T-cell (primary cell): ENCODE measurements at regions not wholly inside any gene's neighbourhood (a gene's known extent, or its start where the extent isn't known, plus 50 kb on each side); places are given as distances from the start of the nearest gene placed in this dataset.
"Not testable (repeated sequence)": the region's sequence is repeated elsewhere in the genome, so short reads cannot be mapped to it uniquely, and the experiment has no call there.

Source experiments
- ATAC-seq, 4 experiments: fragments of 200-7000 bp in 3 of 4; fragments of 150-1000 bp in 1 of 4; cut with Tn5 transposase; replicated peaks in 1 of 4; 1 replicate in 3 of 4; 2 replicates in 1 of 4; pipeline ENCODE4 v1.10.0; 2021; ENCODE audit warnings: moderate library complexity in 3 of 4, mild to moderate bottlenecking in 2 of 4, moderate number of reproducible peaks in 1 of 4
- CTCF ChIA-PET, 2 donors: fragments of 300-600 bp; sonication (Branson Sonifier 250); formaldehyde crosslinking; loops; one replicate each; lab custom pipeline; 2022; ENCODE audit warnings: antibody characterized with exemption in 2 of 2; lab: Charles Lee
- POLR2A ChIA-PET, 2 donors: fragments of 300-600 bp; sonication (Branson Sonifier 250); formaldehyde crosslinking; loops; one replicate each; lab custom pipeline; 2022; ENCODE audit warnings: antibody characterized with exemption in 2 of 2; lab: Charles Lee
- DNase-seq, 35 experiments: peaks; one replicate each; pipeline versions ENCODE4 v3.0.0 to v3.0.0-alpha.2; 2013 to 2023
- H3K27ac ChIP-seq: one replicate; pipeline ENCODE4 v1.5.1; 2013; ENCODE audit warnings: low read length
- H3K27me3 ChIP-seq, 2 experiments: replicated peaks in 1 of 2; 1 replicate in 1 of 2; 2 replicates in 1 of 2; pipeline versions ENCODE4 v1.6.1 to v1.7.0; 2013; ENCODE audit warnings: low read length in 1 of 2, mixed read lengths in 1 of 2; ENCODE audit not compliant: control insufficient read depth in 2 of 2, insufficient read depth in 2 of 2; ENCODE audit errors: extremely low read depth in 1 of 2
- H3K36me3 ChIP-seq, 2 donors: 1 replicate in 1 of 2; 2 replicates in 1 of 2; pipeline versions ENCODE4 v1.6.1 to v1.7.0; 2013; ENCODE audit warnings: low read length in 1 of 2; ENCODE audit not compliant: control insufficient read depth in 2 of 2, insufficient read depth in 1 of 2; ENCODE audit errors: extremely low read depth in 1 of 2
- H3K4me1 ChIP-seq, 2 experiments: 1 replicate in 1 of 2; 2 replicates in 1 of 2; pipeline versions ENCODE4 v1.6.1 to v1.7.0; 2013; ENCODE audit warnings: low read length in 2 of 2, mixed read lengths in 1 of 2; ENCODE audit not compliant: insufficient read depth in 2 of 2, control insufficient read depth in 1 of 2; ENCODE audit errors: extremely low read depth in 1 of 2
- H3K4me3 ChIP-seq, 2 donors: 1 replicate in 1 of 2; 2 replicates in 1 of 2; pipeline versions ENCODE4 v1.5.1 to v1.7.0; 2013; ENCODE audit warnings: mild to moderate bottlenecking in 2 of 2, low read length in 1 of 2, moderate library complexity in 1 of 2; ENCODE audit not compliant: control insufficient read depth in 1 of 2; ENCODE audit errors: extremely low read depth in 1 of 2
- H3K9me3 ChIP-seq: 2 replicates; pipeline ENCODE4 v1.7.0; 2013
- H3K27ac Mint-ChIP-seq, 2 donors: one replicate each; pipeline ENCODE4 v1.8.0; 2020 to 2021; ENCODE audit warnings: mild to moderate bottlenecking in 2 of 2, mixed read lengths in 2 of 2
- H3K27me3 Mint-ChIP-seq, 2 donors: one replicate each; pipeline ENCODE4 v1.8.0; 2021 to 2022; ENCODE audit warnings: mixed read lengths in 2 of 2
- H3K36me3 Mint-ChIP-seq: one replicate; pipeline ENCODE4 v1.8.0; 2021; ENCODE audit warnings: mixed read lengths
- H3K4me1 Mint-ChIP-seq, 3 donors: one replicate each; pipeline ENCODE4 v1.8.0; 2020 to 2022; ENCODE audit warnings: mixed read lengths in 3 of 3, mild to moderate bottlenecking in 1 of 3
- H3K4me3 Mint-ChIP-seq, 3 donors: one replicate each; pipeline ENCODE4 v1.8.0; 2020 to 2022; ENCODE audit warnings: mild to moderate bottlenecking in 3 of 3, mixed read lengths in 3 of 3, moderate library complexity in 3 of 3
- H3K9me3 Mint-ChIP-seq, 3 donors: one replicate each; pipeline ENCODE4 v1.8.0; 2020 to 2022; ENCODE audit warnings: mixed read lengths in 3 of 3
- WGBS: methylation state at CpG from one replicate; pipeline ENCODE4 v1.1.5; 2013; ENCODE audit warnings: missing lambda C conversion rate; ENCODE audit not compliant: insufficient coverage; 5-methylcytosine and 5-hydroxymethylcytosine counted together

DNA sequence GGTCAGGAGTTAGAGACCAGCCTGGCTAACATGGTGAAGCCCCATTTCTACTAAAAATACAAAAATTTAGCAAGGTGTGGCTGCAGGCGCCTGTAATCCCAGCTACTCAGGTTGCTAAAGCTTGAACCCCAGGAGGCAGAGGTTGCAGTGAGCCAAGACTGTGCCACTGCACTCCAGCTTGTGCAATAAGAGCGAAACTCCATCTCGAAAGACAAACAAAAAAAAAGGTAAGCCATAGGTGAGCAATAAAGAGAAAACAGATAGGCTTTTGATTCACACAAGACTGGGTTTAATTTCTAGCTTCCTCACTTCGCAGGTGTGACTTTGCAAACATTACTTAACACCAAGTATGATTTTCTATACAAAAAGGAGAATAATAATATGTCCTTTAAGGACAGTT is 72.3 kb upstream of the ACBD5 start:
- 76% methylated on average over 3 of the region's 4 CpGs for WGBS
- no peak overlapping the region for H3K4me3 Mint-ChIP-seq
- no peaks in the 10 kb centered on the region for H3K4me1 ChIP-seq
- ChIA-PET POLR2A (no interaction called here), CTCF (no interaction called here)
- H3K9me3 ChIP-seq = no peaks in the 10 kb centered on the region
- no peak overlapping the region for H3K27ac ChIP-seq
- DNase-seq = no peak
- no peak for ATAC-seq
- H3K4me3 ChIP-seq = no peak overlapping the region
- no peaks in the 10 kb centered on the region for H3K4me1 Mint-ChIP-seq
- H3K36me3 Mint-ChIP-seq = no peaks in the 10 kb centered on the region
- peaks cover 6 to 11% of the 10 kb centered on the region in 2 donors for H3K27me3 Mint-ChIP-seq
- no peaks in the 10 kb centered on the region for H3K27me3 ChIP-seq
- H3K9me3 Mint-ChIP-seq = no peaks in the 10 kb centered on the region
- H3K36me3 ChIP-seq = no peaks in the 10 kb centered on the region
- no peak overlapping the region for H3K27ac Mint-ChIP-seq

DNA sequence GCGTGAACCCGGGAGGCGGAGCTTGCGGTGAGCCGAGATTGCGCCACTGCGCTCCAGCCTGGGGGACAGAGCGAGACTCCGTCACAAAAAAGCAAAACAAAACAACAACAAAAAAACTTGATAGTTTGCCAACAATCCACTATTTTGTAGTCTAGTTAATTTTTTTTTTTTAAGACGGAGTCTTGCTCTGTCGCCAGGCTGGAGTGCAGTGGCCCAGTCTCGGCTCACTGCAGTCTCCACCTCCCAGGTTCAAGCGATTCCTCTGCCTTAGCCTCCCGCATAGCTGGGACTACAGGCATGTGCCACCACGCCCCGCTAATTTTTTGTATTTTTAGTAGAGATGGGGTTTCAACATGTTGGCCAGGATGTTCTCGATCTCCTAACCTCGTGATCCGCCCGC is 71.2 kb upstream of the ACBD5 start:
- H3K4me3 ChIP-seq, H3K9me3 ChIP-seq, H3K27me3 Mint-ChIP-seq, H3K27ac Mint-ChIP-seq, H3K4me3 Mint-ChIP-seq, CTCF ChIA-PET, H3K4me1 ChIP-seq, ATAC-seq, H3K27me3 ChIP-seq, H3K36me3 ChIP-seq, DNase-seq, H3K36me3 Mint-ChIP-seq, H3K4me1 Mint-ChIP-seq, H3K27ac ChIP-seq, H3K9me3 Mint-ChIP-seq, POLR2A ChIA-PET: not testable (repeated sequence)
- WGBS = 97% methylated on average over 10 of the region's 20 CpGs

DNA sequence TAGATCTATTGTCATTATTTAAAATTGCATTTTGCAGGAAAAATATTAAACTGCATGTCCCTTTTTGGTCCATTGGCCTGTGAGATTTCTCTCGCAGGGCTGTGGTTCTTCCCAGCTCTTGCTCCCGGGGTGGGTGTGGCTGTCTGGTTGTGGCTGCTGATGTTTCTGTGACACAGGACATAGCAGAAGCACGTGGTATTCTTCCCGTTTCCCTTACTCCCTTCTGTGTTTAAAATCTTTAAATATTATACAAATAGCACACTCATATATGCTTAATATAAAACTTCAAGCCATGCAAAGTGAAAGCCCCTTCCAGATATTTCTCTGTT is 57.9 kb upstream of the ACBD5 start:
- H3K27ac Mint-ChIP-seq, H3K4me3 ChIP-seq, H3K36me3 Mint-ChIP-seq, H3K27ac ChIP-seq, H3K4me1 Mint-ChIP-seq, H3K4me1 ChIP-seq, H3K4me3 Mint-ChIP-seq, ATAC-seq, CTCF ChIA-PET, H3K36me3 ChIP-seq, H3K27me3 ChIP-seq, POLR2A ChIA-PET, H3K9me3 Mint-ChIP-seq, DNase-seq, H3K9me3 ChIP-seq: not testable (repeated sequence)
- no CpG with 5 or more reads among the region's 4 CpGs for WGBS
- H3K27me3 Mint-ChIP-seq = peaks cover 11 to 17% of the 10 kb centered on the region in 2 donors

- H3K27ac Mint-ChIP-seq = no peak overlapping the region
- H3K27ac ChIP-seq = no peak overlapping the region
- H3K4me3 ChIP-seq = no peak overlapping the region
- H3K27me3 ChIP-seq = peaks cover 0 to 3% of the 10 kb centered on the region in 2 experiments
- H3K4me1 ChIP-seq = peaks cover 0 to 2% of the 10 kb centered on the region in 2 experiments
- ChIA-PET POLR2A (interaction anchor here in 1 of 2 donors (0.5 kb wide), 1 partner anchor 19 kb away, joined by 4 read pairs; no protein-coding TSS in a partner anchor), CTCF (no interaction called here)
- H3K36me3 ChIP-seq = no peaks in the 10 kb centered on the region
- H3K4me1 Mint-ChIP-seq = peaks cover 0 to 9% (median 4%) of the 10 kb centered on the region in 3 donors
- no CpG with 5 or more reads among the region's 6 CpGs for WGBS
- peaks cover 11 to 17% of the 10 kb centered on the region in 2 donors for H3K27me3 Mint-ChIP-seq
- no peaks in the 10 kb centered on the region for H3K9me3 ChIP-seq
- DNase-seq = no peak
- no peak for ATAC-seq
- H3K9me3 Mint-ChIP-seq = no peaks in the 10 kb centered on the region
- no peaks in the 10 kb centered on the region for H3K36me3 Mint-ChIP-seq
- H3K4me3 Mint-ChIP-seq = no peak overlapping the region
These were observed 57.4 kb upstream of the ACBD5 start for GRCh38 chr10:27297844-27298521.

DNA sequence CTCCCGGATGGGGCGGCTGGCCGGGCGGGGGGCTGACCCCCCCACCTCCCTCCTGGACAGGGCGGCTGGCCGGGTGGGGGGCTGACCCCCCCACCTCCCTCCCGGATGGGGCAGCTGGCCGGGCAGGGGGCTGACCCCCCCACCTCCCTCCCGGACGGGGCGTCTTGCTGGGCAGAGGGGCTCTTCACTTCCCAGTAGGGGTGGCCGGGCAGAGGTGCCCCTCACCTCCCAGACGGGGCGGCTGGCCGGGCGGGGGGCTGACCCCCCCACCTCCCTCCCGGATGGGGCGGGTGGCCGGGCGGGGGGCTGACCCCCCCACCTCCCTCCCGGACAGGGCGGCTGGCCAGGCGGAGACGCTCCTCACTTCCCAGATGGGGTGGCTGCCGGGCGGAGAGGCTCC is 55.7 kb upstream of the ACBD5 start:
- DNase-seq, H3K4me3 ChIP-seq, H3K36me3 ChIP-seq, H3K9me3 Mint-ChIP-seq, POLR2A ChIA-PET, H3K27ac Mint-ChIP-seq, H3K4me3 Mint-ChIP-seq, H3K4me1 ChIP-seq, H3K9me3 ChIP-seq, ATAC-seq, H3K36me3 Mint-ChIP-seq, H3K27me3 ChIP-seq, CTCF ChIA-PET, H3K27ac ChIP-seq: not testable (repeated sequence)
- Mint-ChIP-seq H3K27me3 (peaks cover 9 to 11% of the 10 kb centered on the region in 2 donors), H3K4me1 (peaks cover 7 to 19% (median 12%) of the 10 kb centered on the region in 3 donors)
- WGBS = 100% methylated on average over 1 of the region's 26 CpGs

DNA sequence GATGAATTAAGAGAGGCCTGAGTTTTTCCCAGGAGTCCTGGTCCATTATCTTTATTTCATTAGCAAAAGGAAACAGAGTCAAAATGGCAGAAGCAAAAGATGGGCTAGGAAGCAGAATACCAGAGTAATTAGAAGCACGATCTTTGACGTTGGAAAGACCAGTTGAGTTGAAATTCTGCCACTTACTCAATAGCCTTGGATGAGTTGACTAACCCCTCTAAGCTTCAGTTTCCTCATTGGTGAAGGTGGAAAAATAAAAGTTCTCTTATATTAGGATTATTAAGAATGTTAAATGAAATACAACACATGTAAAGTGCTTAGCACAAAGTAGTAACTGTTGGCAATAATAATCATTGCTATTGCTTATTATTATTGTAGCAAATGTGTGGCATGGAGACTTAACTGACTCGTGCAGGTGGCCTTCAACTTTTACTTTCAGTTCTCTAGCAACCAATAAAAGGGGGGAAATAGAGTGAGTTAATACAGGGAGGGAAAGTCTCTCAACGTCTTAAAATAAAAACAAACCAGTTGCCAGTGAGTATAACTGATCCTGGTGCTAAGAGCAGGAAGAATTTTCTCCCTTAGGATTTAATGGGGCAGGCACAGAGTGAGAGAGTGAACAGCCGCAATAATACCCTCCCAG is 50.8 kb upstream of the ACBD5 start:
- H3K36me3 Mint-ChIP-seq, H3K27me3 Mint-ChIP-seq, H3K27me3 ChIP-seq, POLR2A ChIA-PET, H3K4me1 ChIP-seq, H3K9me3 Mint-ChIP-seq, DNase-seq, H3K9me3 ChIP-seq, H3K36me3 ChIP-seq: not testable (repeated sequence)
- H3K27ac ChIP-seq = peak overlapping the region; percentile 20
- H3K4me3 ChIP-seq = peak overlapping the region in 1 of 2 donors; percentile 7
- peaks cover 11 to 16% (median 13%) of the 10 kb centered on the region in 3 donors for H3K4me1 Mint-ChIP-seq
- H3K4me3 Mint-ChIP-seq = peak overlapping the region; percentile 65 to 72 (median 67)
- peak; percentile 27 to 70 (median 58) for ATAC-seq
- CTCF ChIA-PET = interaction anchor here in 1 of 2 donors (1.0 to 1.4 kb wide), 2 partner anchors 40 to 67 kb away, joined by 3 to 4 read pairs; no protein-coding TSS in a partner anchor
- no CpG with 5 or more reads among the region's 5 CpGs for WGBS
- H3K27ac Mint-ChIP-seq = peak overlapping the region; percentile 73 to 87
